MM.1S (cell line): ENCODE measurements at regions not wholly inside any gene's neighbourhood (a gene's known extent, or its start where the extent isn't known, plus 50 kb on each side); places are given as distances from the start of the nearest gene placed in this dataset.

ENCODE experiments used
- DNase-seq: peaks from one replicate; pipeline ENCODE4 v3.0.0-alpha.2; 2015
- H2AFZ ChIP-seq: fragments of 300-600 bp; sonication (generic); 2 replicates; pipeline ENCODE4 v1.6.0; 2016; ENCODE audit warnings: antibody characterized with exemption, low read length
- H3F3A ChIP-seq: fragments of 300-600 bp; sonication (generic); 2 replicates; pipeline ENCODE4 v1.6.1; 2016; ENCODE audit warnings: mild to moderate bottlenecking, antibody characterized with exemption, low read length, moderate library complexity, mixed read lengths; ENCODE audit not compliant: insufficient read depth
- H3K27ac ChIP-seq: fragments of 300-600 bp; sonication (generic); 2 replicates; pipeline ENCODE4 v1.5.1; 2016; ENCODE audit warnings: mild to moderate bottlenecking, low read length
- H3K27me3 ChIP-seq: fragments of 300-600 bp; sonication (generic); replicated peaks from 2 replicates; pipeline ENCODE4 v1.6.0; 2016; ENCODE audit warnings: low read length; ENCODE audit not compliant: insufficient read depth
- H3K36me3 ChIP-seq: fragments of 300-600 bp; sonication (generic); replicated peaks from 2 replicates; pipeline ENCODE4 v1.6.1; 2016; ENCODE audit warnings: mild to moderate bottlenecking, low read length, mixed read lengths; ENCODE audit not compliant: insufficient read depth
- H3K4me1 ChIP-seq: fragments of 300-600 bp; sonication (generic); 2 replicates; pipeline ENCODE4 v1.6.1; 2016; ENCODE audit warnings: low read length, mixed read lengths
- H3K4me2 ChIP-seq: fragments of 300-600 bp; sonication (generic); 2 replicates; pipeline ENCODE4 v1.6.0; 2016; ENCODE audit warnings: low read depth, low read length
- H3K4me3 ChIP-seq: fragments of 300-600 bp; sonication (generic); 2 replicates; pipeline ENCODE4 v1.5.1; 2016; ENCODE audit warnings: low read length, mixed read lengths
- H3K79me2 ChIP-seq: fragments of 300-600 bp; sonication (generic); 2 replicates; pipeline ENCODE4 v1.6.1; 2016; ENCODE audit warnings: mixed run types, low read length, mixed read lengths
- H3K9ac ChIP-seq: fragments of 300-600 bp; sonication (generic); 2 replicates; pipeline ENCODE4 v1.6.1; 2016; ENCODE audit warnings: low read length, mixed read lengths
- H3K9me2 ChIP-seq: fragments of 300-600 bp; sonication (generic); replicated peaks from 2 replicates; pipeline ENCODE4 v1.6.1; 2016; ENCODE audit warnings: mild to moderate bottlenecking, low read length, mixed read lengths; ENCODE audit not compliant: insufficient read depth
- H3K9me3 ChIP-seq: fragments of 300-600 bp; sonication (generic); replicated peaks from 2 replicates; pipeline ENCODE4 v1.6.1; 2016; ENCODE audit warnings: mild to moderate bottlenecking, low read length, mixed read lengths; ENCODE audit not compliant: insufficient read depth
- H4K20me1 ChIP-seq: fragments of 300-600 bp; sonication (generic); 2 replicates; pipeline ENCODE4 v1.6.1; 2016; ENCODE audit warnings: mild to moderate bottlenecking, low read length, moderate library complexity, mixed read lengths; ENCODE audit not compliant: insufficient read depth
- EZH2 ChIP-seq: fragments of 300-600 bp; sonication (generic); optimal IDR thresholded peaks from 2 replicates; pipeline ENCODE3; 2017; ENCODE audit warnings: low read depth, mild to moderate bottlenecking, antibody characterized with exemption, low read length, mixed read lengths
- EZH2phosphoT487 ChIP-seq: fragments of 300-600 bp; sonication (generic); IDR thresholded peaks from 2 replicates; pipeline ENCODE4 v1.6.1; 2018; ENCODE audit warnings: antibody characterized with exemption, low read length
- TF ChIP-seq, protein P1 (sequence below): fragments of 300-600 bp; sonication (generic); IDR thresholded peaks from 2 replicates; pipeline ENCODE4 v1.5.1; 2016; ENCODE audit warnings: antibody characterized with exemption, low read length, mixed read lengths

DNA sequence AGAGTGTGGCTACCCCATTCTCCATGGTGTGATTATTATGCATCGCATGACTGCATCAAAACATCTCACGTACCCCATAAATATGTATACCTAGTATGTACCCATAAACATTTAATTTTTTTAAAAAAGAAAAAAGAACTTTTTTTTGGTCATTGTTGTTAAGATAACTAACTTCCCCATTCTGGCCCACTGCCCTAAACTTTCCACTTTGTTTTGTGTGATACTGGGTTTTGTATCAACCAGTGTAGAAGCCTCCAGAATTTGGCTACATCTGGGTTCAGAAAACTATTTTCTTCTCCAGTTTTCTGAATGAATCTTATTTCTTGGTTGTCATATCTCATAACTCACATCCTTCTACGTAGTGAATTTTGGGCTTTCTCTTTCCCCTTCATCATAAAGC lies 62.3 kb upstream of the NABP1 start:
- peaks cover 26% of the 10 kb centered on the region for H3K4me1 ChIP-seq

DNA sequence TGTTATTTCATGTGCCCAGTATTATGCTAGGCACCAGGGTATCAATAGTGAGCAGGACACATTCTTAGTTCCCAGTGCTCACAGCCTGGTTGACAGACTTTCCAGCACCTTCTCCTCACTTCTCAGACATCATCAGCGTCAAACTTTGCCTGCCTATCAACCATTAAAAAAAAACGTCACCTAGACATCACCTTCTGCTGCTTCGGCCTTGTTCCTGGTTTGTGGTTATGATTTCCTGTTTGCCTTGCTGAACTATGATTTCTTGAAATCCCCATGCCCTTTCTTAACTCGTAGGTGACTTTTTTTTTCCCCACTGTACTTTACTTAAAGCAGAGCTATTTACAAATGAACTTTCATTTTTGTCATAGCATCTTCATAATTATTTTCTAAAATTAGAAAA lies 60.4 kb upstream of the NABP1 start:
- no peaks in the 10 kb centered on the region for H3K36me3 ChIP-seq
- peak overlapping the region; percentile 68 for H3K27ac ChIP-seq
- peak overlapping the region; percentile 42; the same call in 1 of the 2 replicates for H3K4me2 ChIP-seq
- no peaks in the 10 kb centered on the region for H4K20me1 ChIP-seq
- TF ChIP-seq, protein P1, sequence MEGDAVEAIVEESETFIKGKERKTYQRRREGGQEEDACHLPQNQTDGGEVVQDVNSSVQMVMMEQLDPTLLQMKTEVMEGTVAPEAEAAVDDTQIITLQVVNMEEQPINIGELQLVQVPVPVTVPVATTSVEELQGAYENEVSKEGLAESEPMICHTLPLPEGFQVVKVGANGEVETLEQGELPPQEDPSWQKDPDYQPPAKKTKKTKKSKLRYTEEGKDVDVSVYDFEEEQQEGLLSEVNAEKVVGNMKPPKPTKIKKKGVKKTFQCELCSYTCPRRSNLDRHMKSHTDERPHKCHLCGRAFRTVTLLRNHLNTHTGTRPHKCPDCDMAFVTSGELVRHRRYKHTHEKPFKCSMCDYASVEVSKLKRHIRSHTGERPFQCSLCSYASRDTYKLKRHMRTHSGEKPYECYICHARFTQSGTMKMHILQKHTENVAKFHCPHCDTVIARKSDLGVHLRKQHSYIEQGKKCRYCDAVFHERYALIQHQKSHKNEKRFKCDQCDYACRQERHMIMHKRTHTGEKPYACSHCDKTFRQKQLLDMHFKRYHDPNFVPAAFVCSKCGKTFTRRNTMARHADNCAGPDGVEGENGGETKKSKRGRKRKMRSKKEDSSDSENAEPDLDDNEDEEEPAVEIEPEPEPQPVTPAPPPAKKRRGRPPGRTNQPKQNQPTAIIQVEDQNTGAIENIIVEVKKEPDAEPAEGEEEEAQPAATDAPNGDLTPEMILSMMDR: no peak
- TF ChIP-seq EZH2: no peak
- H2AFZ ChIP-seq: no peak overlapping the region
- no peaks in the 10 kb centered on the region for H3K79me2 ChIP-seq
- H3K27me3 ChIP-seq: no peaks in the 10 kb centered on the region
- no peaks in the 10 kb centered on the region for H3K9me3 ChIP-seq
- peak; percentile 93 for DNase-seq
- no peaks in the 10 kb centered on the region for H3K9me2 ChIP-seq
- H3K4me3 ChIP-seq: 0 out of 2 replicates have a peak overlapping the region, but pooled peaks have one; percentile 0
- peaks cover 15% of the 10 kb centered on the region for H3K4me1 ChIP-seq
- peak overlapping the region; percentile 21; the same call in 1 of the 2 replicates for H3K9ac ChIP-seq
- H3F3A ChIP-seq: peaks cover 9% of the 10 kb centered on the region; the same call in 1 of the 2 replicates

More for the DNA sequence above, 62.3 kb upstream of the NABP1 start:
- DNase-seq: no peak
- Histone ChIP-seq H3K9ac (no peak overlapping the region), H3K4me2 (no peak overlapping the region), H3K27me3 (no peaks in the 10 kb centered on the region), H4K20me1 (no peaks in the 10 kb centered on the region), H3K79me2 (no peaks in the 10 kb centered on the region), H3K9me3 (no peaks in the 10 kb centered on the region), H3F3A (peaks cover 14% of the 10 kb centered on the region; the same call in 1 of the 2 replicates), H2AFZ (no peak overlapping the region), H3K9me2 (no peaks in the 10 kb centered on the region), H3K36me3 (no peaks in the 10 kb centered on the region), H3K4me3 (no peak overlapping the region), H3K27ac (no peak overlapping the region)
- TF ChIP-seq EZH2 (no peak), EZH2phosphoT487 (no peak)
- TF ChIP-seq, protein P1: no peak

DNA sequence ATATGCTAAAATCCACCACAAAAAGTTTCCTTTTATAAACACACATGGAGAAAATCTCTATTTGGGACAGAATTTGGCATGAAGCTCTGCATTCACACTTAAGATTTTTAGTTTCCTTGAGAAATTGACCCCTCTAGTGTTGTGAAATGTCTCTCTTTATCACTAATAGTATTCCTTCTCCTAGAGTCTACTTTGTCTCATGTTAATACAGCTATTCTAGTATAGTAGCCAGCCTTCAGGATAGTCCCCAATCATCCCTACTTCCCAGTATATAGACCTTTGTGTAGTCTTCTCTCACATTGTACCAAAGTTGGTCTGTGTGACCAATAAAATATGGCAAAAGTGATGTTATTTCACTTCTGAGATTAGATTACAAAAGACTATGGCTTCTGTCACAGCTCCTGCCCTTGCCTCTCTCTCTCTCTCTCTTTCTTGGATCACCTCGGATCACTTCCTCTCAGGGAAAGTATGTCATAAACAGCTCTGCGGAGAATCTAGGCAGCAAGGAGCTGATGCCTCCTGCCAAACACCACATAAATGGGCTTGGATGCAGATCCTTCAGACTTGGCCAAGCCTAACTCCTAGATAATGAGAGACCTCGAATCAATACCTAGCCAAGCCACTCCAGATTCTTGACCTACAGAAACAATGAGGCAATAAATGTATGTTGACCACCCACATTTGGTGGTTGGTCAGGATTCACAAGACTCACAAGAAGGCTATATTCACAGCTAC lies 59.7 kb upstream of the NABP1 start:
- no peak for DNase-seq
- Histone ChIP-seq H3K9me2 (no peaks in the 10 kb centered on the region), H3K9me3 (no peaks in the 10 kb centered on the region), H3K9ac (peak overlapping the region; percentile 21; the same call in 1 of the 2 replicates), H3K79me2 (no peaks in the 10 kb centered on the region), H3K4me3 (peak overlapping the region; percentile 0; the same call in 1 of the 2 replicates), H4K20me1 (no peaks in the 10 kb centered on the region), H3K4me1 (peaks cover 15% of the 10 kb centered on the region), H2AFZ (no peak overlapping the region), H3F3A (peaks cover 9% of the 10 kb centered on the region; the same call in 1 of the 2 replicates), H3K36me3 (no peaks in the 10 kb centered on the region), H3K4me2 (peak overlapping the region; percentile 42), H3K27me3 (no peaks in the 10 kb centered on the region), H3K27ac (peak overlapping the region; percentile 68)
- TF ChIP-seq, protein P1: no peak
- TF ChIP-seq EZH2 (no peak), EZH2phosphoT487 (no peak)
